Neural cell (in vitro differentiated cells): ENCODE measurements at regions not wholly inside any gene's neighbourhood (a gene's known extent, or its start where the extent isn't known, plus 50 kb on each side); places are given as distances from the start of the nearest gene placed in this dataset.

Experiments used
- SMC3 ChIP-seq: fragments of 450-650 bp; conservative IDR thresholded peaks from 2 replicates; pipeline ENCODE4 v1.6.1; 2014; ENCODE audit warnings: antibody characterized with exemption, mild to moderate bottlenecking, moderate library complexity; ENCODE audit not compliant: poor library complexity
- TF ChIP-seq, protein P1 (sequence below): fragments of 450-650 bp; IDR thresholded peaks from 2 replicates; pipeline ENCODE4 v1.5.1; 2014; ENCODE audit warnings: antibody characterized with exemption, mild to moderate bottlenecking, moderate library complexity; ENCODE audit not compliant: poor library complexity, severe bottlenecking
- TF ChIP-seq, protein P2 (sequence below): IDR thresholded peaks from 2 replicates; pipeline ENCODE4 v1.6.1; 2012; ENCODE audit warnings: borderline replicate concordance

DNA sequence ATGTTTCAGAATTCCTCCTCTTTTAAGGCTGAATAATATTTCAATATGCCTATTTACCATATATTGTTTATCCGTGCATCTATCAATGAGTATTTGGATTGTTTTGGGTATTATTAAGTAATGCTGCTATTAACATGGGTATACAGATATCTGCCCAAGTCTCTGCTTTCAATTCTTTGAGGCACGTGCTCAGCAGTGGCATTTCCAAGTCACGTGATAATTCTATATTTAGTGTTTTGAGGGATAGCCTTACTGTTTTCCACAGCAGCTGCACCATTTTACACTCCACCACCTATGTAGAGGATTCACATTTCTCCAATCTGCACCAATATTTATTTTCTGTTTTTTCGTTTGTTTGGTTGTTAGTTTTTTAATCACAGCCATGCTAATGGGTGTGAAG is 636.8 kb upstream of the ANKRD30A start:
- TF ChIP-seq, protein P1, sequence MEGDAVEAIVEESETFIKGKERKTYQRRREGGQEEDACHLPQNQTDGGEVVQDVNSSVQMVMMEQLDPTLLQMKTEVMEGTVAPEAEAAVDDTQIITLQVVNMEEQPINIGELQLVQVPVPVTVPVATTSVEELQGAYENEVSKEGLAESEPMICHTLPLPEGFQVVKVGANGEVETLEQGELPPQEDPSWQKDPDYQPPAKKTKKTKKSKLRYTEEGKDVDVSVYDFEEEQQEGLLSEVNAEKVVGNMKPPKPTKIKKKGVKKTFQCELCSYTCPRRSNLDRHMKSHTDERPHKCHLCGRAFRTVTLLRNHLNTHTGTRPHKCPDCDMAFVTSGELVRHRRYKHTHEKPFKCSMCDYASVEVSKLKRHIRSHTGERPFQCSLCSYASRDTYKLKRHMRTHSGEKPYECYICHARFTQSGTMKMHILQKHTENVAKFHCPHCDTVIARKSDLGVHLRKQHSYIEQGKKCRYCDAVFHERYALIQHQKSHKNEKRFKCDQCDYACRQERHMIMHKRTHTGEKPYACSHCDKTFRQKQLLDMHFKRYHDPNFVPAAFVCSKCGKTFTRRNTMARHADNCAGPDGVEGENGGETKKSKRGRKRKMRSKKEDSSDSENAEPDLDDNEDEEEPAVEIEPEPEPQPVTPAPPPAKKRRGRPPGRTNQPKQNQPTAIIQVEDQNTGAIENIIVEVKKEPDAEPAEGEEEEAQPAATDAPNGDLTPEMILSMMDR, result no peak
- TF ChIP-seq, protein P2, sequence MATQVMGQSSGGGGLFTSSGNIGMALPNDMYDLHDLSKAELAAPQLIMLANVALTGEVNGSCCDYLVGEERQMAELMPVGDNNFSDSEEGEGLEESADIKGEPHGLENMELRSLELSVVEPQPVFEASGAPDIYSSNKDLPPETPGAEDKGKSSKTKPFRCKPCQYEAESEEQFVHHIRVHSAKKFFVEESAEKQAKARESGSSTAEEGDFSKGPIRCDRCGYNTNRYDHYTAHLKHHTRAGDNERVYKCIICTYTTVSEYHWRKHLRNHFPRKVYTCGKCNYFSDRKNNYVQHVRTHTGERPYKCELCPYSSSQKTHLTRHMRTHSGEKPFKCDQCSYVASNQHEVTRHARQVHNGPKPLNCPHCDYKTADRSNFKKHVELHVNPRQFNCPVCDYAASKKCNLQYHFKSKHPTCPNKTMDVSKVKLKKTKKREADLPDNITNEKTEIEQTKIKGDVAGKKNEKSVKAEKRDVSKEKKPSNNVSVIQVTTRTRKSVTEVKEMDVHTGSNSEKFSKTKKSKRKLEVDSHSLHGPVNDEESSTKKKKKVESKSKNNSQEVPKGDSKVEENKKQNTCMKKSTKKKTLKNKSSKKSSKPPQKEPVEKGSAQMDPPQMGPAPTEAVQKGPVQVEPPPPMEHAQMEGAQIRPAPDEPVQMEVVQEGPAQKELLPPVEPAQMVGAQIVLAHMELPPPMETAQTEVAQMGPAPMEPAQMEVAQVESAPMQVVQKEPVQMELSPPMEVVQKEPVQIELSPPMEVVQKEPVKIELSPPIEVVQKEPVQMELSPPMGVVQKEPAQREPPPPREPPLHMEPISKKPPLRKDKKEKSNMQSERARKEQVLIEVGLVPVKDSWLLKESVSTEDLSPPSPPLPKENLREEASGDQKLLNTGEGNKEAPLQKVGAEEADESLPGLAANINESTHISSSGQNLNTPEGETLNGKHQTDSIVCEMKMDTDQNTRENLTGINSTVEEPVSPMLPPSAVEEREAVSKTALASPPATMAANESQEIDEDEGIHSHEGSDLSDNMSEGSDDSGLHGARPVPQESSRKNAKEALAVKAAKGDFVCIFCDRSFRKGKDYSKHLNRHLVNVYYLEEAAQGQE, result no peak
- no peak for TF ChIP-seq SMC3
